WI38 (cell line): ENCODE measurements at regions not wholly inside any gene's neighbourhood (a gene's known extent, or its start where the extent isn't known, plus 50 kb on each side); places are given as distances from the start of the nearest gene placed in this dataset.

ENCODE experiments used
- H3K4me3 ChIP-seq: 2 replicates; pipeline ENCODE4 v1.5.1; 2011; ENCODE audit warnings: low read depth, mild to moderate bottlenecking, control low read depth, low read length
- TF ChIP-seq, protein P1 (sequence below): IDR thresholded peaks from 2 replicates; pipeline ENCODE4 v1.5.1; 2012; ENCODE audit warnings: low read depth, mild to moderate bottlenecking, control low read depth, low read length

GRCh38 chr12:28946361-28946760 is 202.7 kb upstream of the FAR2 start:
- TF ChIP-seq, protein P1, sequence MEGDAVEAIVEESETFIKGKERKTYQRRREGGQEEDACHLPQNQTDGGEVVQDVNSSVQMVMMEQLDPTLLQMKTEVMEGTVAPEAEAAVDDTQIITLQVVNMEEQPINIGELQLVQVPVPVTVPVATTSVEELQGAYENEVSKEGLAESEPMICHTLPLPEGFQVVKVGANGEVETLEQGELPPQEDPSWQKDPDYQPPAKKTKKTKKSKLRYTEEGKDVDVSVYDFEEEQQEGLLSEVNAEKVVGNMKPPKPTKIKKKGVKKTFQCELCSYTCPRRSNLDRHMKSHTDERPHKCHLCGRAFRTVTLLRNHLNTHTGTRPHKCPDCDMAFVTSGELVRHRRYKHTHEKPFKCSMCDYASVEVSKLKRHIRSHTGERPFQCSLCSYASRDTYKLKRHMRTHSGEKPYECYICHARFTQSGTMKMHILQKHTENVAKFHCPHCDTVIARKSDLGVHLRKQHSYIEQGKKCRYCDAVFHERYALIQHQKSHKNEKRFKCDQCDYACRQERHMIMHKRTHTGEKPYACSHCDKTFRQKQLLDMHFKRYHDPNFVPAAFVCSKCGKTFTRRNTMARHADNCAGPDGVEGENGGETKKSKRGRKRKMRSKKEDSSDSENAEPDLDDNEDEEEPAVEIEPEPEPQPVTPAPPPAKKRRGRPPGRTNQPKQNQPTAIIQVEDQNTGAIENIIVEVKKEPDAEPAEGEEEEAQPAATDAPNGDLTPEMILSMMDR: no peak

DNA sequence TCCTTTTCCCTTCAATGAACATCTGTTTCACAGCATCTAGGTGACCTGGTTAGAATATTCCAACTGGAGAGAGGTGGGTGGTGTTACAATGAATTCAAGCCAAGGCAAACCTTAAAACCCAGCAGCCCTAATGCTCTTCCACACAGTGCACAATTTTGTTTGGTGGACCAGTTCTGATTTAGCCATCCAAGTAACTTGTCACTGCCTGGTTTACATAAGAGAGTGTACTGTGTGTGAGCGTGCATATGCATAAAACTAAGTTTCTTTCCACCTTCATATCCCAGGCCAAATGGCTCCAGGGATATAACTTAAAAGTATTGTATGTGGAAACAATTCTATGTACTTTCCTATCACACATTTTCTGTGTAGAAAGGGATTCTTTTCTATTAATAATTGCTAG is 200.4 kb upstream of the FAR2 start:
- no peak overlapping the region for H3K4me3 ChIP-seq
- TF ChIP-seq, protein P1: no peak

More at GRCh38 chr12:28946361-28946760, 202.7 kb upstream of the FAR2 start:
- H3K4me3 ChIP-seq: no peak overlapping the region

DNA sequence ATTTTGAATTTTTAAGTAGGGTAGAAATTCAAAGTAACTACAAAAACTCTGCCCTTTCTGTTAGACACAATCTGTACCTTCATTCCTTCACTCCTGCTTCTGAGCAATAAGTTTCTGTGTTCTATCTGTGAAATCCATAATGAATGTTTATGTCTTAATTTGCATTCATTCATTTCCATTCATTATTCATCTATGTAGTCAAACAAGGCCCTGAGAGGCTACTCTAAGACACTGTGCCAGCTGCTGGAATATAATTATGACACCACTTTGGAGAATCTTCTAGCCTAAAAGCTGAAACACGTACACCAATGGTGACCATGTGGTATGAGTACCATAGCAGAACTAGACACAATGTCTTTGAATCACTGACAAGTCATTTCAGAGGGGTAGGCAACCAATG is 199.9 kb upstream of the FAR2 start:
- H3K4me3 ChIP-seq: no peak overlapping the region
- TF ChIP-seq, protein P1: no peak

GRCh38 chr12:28950049-28950448 is 199.0 kb upstream of the FAR2 start:
- H3K4me3 ChIP-seq: no peak overlapping the region
- TF ChIP-seq, protein P1: no peak

DNA sequence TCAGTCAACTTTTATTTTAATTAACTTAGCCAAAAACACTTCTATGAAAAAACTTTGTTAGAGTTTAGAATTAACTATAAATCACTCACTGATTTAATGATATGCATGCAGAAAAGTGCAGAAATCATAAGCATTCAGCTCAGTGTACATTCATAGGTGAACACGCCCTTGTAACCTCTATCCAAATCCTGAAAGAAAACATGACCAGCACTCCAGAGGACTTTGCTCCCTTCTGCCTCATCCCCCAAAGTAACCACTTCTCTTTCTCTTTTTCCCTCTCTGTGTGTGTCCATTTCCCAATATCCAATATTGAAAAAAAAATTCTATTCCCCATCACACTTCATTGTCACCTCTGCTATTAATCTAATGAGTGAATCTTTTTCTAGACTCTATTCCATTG is 197.1 kb upstream of the FAR2 start:
- TF ChIP-seq, protein P1: no peak
- no peak overlapping the region for H3K4me3 ChIP-seq

DNA sequence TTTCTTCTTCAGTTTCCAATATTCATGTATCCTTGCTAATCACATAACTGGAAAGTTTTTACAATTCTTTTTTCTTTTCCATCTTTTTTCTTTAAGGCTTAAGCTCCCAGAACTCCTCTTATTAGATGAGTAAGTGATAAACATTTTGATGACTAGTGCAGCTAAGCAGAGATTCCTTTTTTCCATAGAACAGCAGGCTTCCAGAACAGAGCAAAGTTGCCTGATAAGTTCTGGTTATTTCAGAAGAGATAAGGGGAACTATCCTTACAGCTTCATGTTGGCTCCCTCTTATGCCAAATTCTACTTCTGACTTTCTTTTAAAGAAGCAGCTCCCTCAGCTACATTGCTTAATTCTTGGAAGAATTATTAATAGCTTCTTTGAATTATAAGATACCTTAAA is 194.7 kb upstream of the FAR2 start:
- TF ChIP-seq, protein P1: no peak
- no peak overlapping the region for H3K4me3 ChIP-seq

- TF ChIP-seq, protein P1: no peak
- H3K4me3 ChIP-seq: no peak overlapping the region
These were observed 193.6 kb upstream of the FAR2 start for GRCh38 chr12:28955491-28955890.
